Left lung (tissue), 4 donors: ENCODE measurements at regions not wholly inside any gene's neighbourhood (a gene's known extent, or its start where the extent isn't known, plus 50 kb on each side); places are given as distances from the start of the nearest gene placed in this dataset.

Experiments
- ATAC-seq: fragments of 200-7000 bp; cut with Tn5 transposase; one replicate; pipeline ENCODE4 v1.9.1; 2020; ENCODE audit warnings: moderate library complexity
- DNase-seq, 4 donors: peaks; one replicate each; pipeline ENCODE4 v3.0.0-alpha.2; 2013 to 2020
- H3K27ac ChIP-seq, 2 donors: fragments of 200-600 bp; sonication (generic) in 1 of 2; one replicate each; pipeline versions ENCODE4 v1.5.0 to v1.8.0; 2020 to 2021
- H3K27me3 ChIP-seq, 2 donors: fragments of 200-600 bp; sonication (generic) in 1 of 2; one replicate each; pipeline versions ENCODE4 v1.5.0 to v1.8.0; 2020 to 2021
- H3K36me3 ChIP-seq, 2 donors: fragments of 200-600 bp; sonication (generic) in 1 of 2; one replicate each; pipeline versions ENCODE4 v1.5.0 to v1.8.0; 2020 to 2021
- H3K4me1 ChIP-seq, 2 donors: fragments of 200-600 bp; one replicate each; pipeline ENCODE4 v1.8.0; 2021
- H3K4me3 ChIP-seq, 2 donors: fragments of 200-600 bp; sonication (generic) in 1 of 2; one replicate each; pipeline versions ENCODE4 v1.5.0 to v1.8.0; 2020 to 2021; ENCODE audit warnings: mild to moderate bottlenecking in 1 of 2
- H3K9me3 ChIP-seq, 2 donors: fragments of 200-600 bp; sonication (generic) in 1 of 2; one replicate each; pipeline versions ENCODE4 v1.5.0 to v1.8.0; 2020 to 2021
- CTCF ChIP-seq, 2 donors: fragments of 200-600 bp; sonication (generic) in 1 of 2; IDR thresholded peaks; one replicate each; pipeline versions ENCODE4 v1.5.0 to v1.8.0; 2021; ENCODE audit warnings: antibody characterized with exemption in 2 of 2
- intact Hi-C, 2 donors: fragments of 100-400 bp; cut with DNase I; formaldehyde crosslinking; loops; one replicate each; pipeline versions ENCODE4 v1.11.2 to v1.14.2; 2022
- donor health status: DM: no; HTN: yes; CAD: no.
- donor health status: DM: no; HTN: no; CAD: no.

DNA sequence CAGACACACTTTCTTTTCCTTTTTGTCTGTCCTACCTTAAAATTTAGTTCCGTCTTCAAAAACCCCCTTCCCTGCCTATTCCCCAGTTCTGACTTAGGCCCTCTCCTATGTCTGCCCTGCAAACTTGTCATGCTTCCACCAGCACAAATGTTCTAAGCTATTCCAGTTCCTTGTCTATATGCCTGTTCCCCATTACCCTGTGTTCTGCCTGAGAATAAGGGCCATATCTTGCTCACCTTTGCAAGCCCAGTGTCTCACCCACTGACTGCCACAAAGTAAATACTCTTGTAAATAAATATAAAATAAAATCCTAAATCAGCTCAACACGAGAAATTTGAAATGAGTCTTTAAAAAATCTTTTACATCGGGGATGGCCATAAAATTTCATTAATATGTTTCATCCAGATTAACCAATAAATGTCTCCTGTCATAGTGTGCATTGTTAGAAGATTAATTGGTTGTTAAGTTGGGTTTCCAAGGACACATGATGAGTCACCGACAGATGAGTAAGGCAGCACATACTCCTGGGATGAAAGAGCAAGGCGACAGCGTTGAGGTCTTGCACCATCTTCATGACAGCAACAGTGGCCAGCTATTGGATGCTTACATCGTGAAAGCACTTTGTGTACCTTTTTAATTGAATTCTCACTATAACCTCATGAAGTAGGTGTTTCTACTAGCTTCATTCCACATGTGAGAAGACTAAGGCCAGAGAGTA is 92.6 kb upstream of the NGF start:
- H3K4me3 ChIP-seq: no peak overlapping the region
- no peaks in the 10 kb centered on the region for H3K4me1 ChIP-seq
- H3K36me3 ChIP-seq: no peaks in the 10 kb centered on the region
- H3K27me3 ChIP-seq: no peaks in the 10 kb centered on the region
- intact Hi-C loops: no loop called here
- H3K9me3 ChIP-seq: no peaks in the 10 kb centered on the region
- H3K27ac ChIP-seq: no peak overlapping the region
- TF ChIP-seq CTCF (IDR thresholded peaks at IDR 0.05): no peak
- ATAC-seq: no peak
- no peak for DNase-seq

GRCh38 chr1:115429884-115430283 is 91.8 kb upstream of the NGF start:
- no peak for TF ChIP-seq CTCF (IDR thresholded peaks at IDR 0.05)
- Histone ChIP-seq H3K4me3 (no peak overlapping the region), H3K27me3 (no peaks in the 10 kb centered on the region), H3K4me1 (no peaks in the 10 kb centered on the region), H3K36me3 (no peaks in the 10 kb centered on the region), H3K9me3 (no peaks in the 10 kb centered on the region), H3K27ac (no peak overlapping the region)
- DNase-seq (no peak), ATAC-seq (no peak)
- intact Hi-C loops: no loop called here

DNA sequence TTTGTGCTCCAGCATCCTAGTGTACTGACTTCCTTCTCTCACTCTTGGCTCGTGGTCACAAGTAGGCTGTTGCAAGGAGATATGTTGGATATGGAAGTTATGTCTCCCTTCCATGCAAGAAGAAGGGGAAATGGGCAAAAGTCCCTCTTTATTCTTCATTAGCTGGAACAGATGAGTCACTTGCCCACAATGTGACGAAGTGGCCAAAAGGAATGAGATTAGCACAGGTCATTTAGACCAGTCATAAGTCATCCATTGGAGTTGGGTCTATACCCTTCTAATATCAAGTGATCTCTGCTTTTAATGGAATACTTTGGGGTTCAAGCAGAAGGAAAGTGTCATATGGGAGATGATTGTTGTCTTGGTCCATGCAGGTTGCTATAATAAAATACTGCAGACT is 91.2 kb upstream of the NGF start:
- peaks cover 0 to 5% of the 10 kb centered on the region in 2 donors for H3K27me3 ChIP-seq
- DNase-seq (no peak), ATAC-seq (no peak)
- H3K4me3 ChIP-seq: no peak overlapping the region
- H3K27ac ChIP-seq: no peak overlapping the region
- TF ChIP-seq CTCF (IDR thresholded peaks at IDR 0.05): no peak
- H3K36me3 ChIP-seq: no peaks in the 10 kb centered on the region
- intact Hi-C loops: no loop called here
- no peaks in the 10 kb centered on the region for H3K9me3 ChIP-seq
- no peaks in the 10 kb centered on the region for H3K4me1 ChIP-seq

GRCh38 chr1:115428676-115429075 is 90.6 kb upstream of the NGF start:
- intact Hi-C loops: no loop called here
- H3K4me1 ChIP-seq: no peaks in the 10 kb centered on the region
- TF ChIP-seq CTCF (IDR thresholded peaks at IDR 0.05): no peak
- peaks cover 0 to 9% of the 10 kb centered on the region in 2 donors for H3K27me3 ChIP-seq
- H3K4me3 ChIP-seq: no peak overlapping the region
- no peak for ATAC-seq
- no peaks in the 10 kb centered on the region for H3K9me3 ChIP-seq
- DNase-seq: no peak
- H3K36me3 ChIP-seq: no peaks in the 10 kb centered on the region
- no peak overlapping the region for H3K27ac ChIP-seq

- Histone ChIP-seq H3K9me3 (no peaks in the 10 kb centered on the region), H3K4me3 (no peak overlapping the region), H3K36me3 (no peaks in the 10 kb centered on the region), H3K27me3 (peaks cover 0 to 9% of the 10 kb centered on the region in 2 donors), H3K27ac (no peak overlapping the region), H3K4me1 (no peaks in the 10 kb centered on the region)
- no peak for ATAC-seq
- TF ChIP-seq CTCF (IDR thresholded peaks at IDR 0.05): no peak
- intact Hi-C loops: no loop called here
- DNase-seq: no peak
These were observed 90.2 kb upstream of the NGF start for GRCh38 chr1:115428256-115428655.
